ENCODE measurements at regions not wholly inside any gene's neighbourhood (a gene's known extent, or its start where the extent isn't known, plus 50 kb on each side); places are given as distances from the start of the nearest gene placed in this dataset.

GRCh38 chr12:66028390-66028789 lies 102.2 kb downstream of the LLPH start:
- TF ChIP-seq, protein P1, sequence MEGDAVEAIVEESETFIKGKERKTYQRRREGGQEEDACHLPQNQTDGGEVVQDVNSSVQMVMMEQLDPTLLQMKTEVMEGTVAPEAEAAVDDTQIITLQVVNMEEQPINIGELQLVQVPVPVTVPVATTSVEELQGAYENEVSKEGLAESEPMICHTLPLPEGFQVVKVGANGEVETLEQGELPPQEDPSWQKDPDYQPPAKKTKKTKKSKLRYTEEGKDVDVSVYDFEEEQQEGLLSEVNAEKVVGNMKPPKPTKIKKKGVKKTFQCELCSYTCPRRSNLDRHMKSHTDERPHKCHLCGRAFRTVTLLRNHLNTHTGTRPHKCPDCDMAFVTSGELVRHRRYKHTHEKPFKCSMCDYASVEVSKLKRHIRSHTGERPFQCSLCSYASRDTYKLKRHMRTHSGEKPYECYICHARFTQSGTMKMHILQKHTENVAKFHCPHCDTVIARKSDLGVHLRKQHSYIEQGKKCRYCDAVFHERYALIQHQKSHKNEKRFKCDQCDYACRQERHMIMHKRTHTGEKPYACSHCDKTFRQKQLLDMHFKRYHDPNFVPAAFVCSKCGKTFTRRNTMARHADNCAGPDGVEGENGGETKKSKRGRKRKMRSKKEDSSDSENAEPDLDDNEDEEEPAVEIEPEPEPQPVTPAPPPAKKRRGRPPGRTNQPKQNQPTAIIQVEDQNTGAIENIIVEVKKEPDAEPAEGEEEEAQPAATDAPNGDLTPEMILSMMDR (IDR thresholded peaks at IDR 0.05) = no peak
- TF ChIP-seq EP300 (IDR thresholded peaks at IDR 0.05) = no peak
